Thyroid gland (tissue), 4 donors: ENCODE measurements at regions not wholly inside any gene's neighbourhood (a gene's known extent, or its start where the extent isn't known, plus 50 kb on each side); places are given as distances from the start of the nearest gene placed in this dataset.
A peak's percentile ranks its signal among the peaks of the same experiment; 100 is the strongest.

Experiments used
- DNase-seq, 2 donors: peaks; one replicate each; pipeline ENCODE4 v3.0.0-alpha.2; 2019
- H3K27ac ChIP-seq, 3 donors: fragments of 200-600 bp; sonication (generic); 1 replicate in 2 of 3; 2 replicates in 1 of 3; pipeline ENCODE4 v1.5.1; 2016 to 2019; ENCODE audit warnings: mild to moderate bottlenecking in 1 of 3, moderate library complexity in 1 of 3
- H3K27me3 ChIP-seq: fragments of 200-600 bp; sonication (generic); one replicate; pipeline ENCODE4 v1.5.1; 2019
- H3K36me3 ChIP-seq, 2 donors: fragments of 200-600 bp; sonication (generic); one replicate each; pipeline ENCODE4 v1.5.1; 2016 to 2019
- H3K4me1 ChIP-seq, 2 donors: fragments of 200-600 bp; sonication (generic); one replicate each; pipeline ENCODE4 v1.5.1; 2017 to 2019
- H3K4me3 ChIP-seq, 3 donors: fragments of 200-600 bp; sonication (generic); replicated peaks in 1 of 3; 1 replicate in 2 of 3; 2 replicates in 1 of 3; pipeline ENCODE4 v1.5.1; 2016; ENCODE audit warnings: mild to moderate bottlenecking in 1 of 3
- H3K9me3 ChIP-seq: fragments of 200-600 bp; sonication (generic); one replicate; pipeline ENCODE4 v1.5.1; 2017
- CTCF ChIP-seq, 6 experiments: fragments of 200-600 bp in 3 of 6; fragments of 450-650 bp in 3 of 6; sonication (generic) in 3 of 6; IDR thresholded peaks; one replicate each; pipeline ENCODE4 v1.5.1; 2016 to 2019; ENCODE audit warnings: antibody characterized with exemption in 6 of 6, mild to moderate bottlenecking in 2 of 6, inconsistent platforms in 1 of 6, moderate library complexity in 1 of 6
- POLR2A ChIP-seq, 2 donors: fragments of 450-650 bp; IDR thresholded peaks; one replicate each; pipeline ENCODE4 v1.6.1; 2017; ENCODE audit warnings: antibody characterized with exemption in 2 of 2, mild to moderate bottlenecking in 2 of 2, moderate library complexity in 1 of 2
- WGBS, 2 donors: methylation state at CpG; one replicate each; pipeline ENCODE4 v1.1.5; 2017; 5-methylcytosine and 5-hydroxymethylcytosine counted together
- intact Hi-C: fragments of 100-400 bp; cut with DNase I; formaldehyde crosslinking; loops from one replicate; pipeline ENCODE4 v1.15.1; 2023

DNA sequence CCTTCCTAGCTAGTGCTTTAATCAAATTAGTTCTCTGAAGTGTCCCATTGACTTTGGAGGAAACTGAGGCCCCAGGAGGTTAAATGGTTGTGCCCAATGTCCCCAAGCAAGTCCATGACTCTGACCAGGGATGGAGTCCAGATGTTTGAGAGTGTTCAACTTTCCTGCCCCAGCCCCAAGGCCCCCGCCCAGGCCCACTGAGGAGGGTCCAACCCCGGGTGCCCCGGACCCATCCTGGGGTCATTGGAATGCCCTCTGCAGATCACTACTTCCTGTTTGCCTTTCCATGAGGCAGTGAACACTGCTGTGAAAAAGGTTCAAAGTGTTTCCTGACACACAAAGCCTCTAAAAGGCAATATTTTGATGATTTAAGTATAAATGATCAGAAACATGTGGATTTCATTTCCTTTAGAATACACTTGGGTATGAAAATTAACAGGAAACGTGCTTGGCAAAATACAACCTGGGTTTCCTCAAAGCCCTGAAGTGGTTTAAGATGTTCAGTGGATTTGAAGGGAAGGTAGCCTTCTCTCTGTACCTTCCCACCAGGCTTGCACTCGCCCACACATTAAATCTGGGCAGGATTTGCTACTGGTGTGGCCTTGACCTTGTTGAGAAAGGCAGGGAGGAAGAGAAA lies 335.7 kb downstream of the TSHZ3 start:
- no peaks in the 10 kb centered on the region for H3K36me3 ChIP-seq
- H3K27me3 ChIP-seq, result no peaks in the 10 kb centered on the region
- no peak overlapping the region for H3K27ac ChIP-seq
- no peaks in the 10 kb centered on the region for H3K9me3 ChIP-seq
- DNase-seq, result no peak
- H3K4me1 ChIP-seq, result no peaks in the 10 kb centered on the region
- TF ChIP-seq CTCF (IDR thresholded peaks at IDR 0.05) (no peak), POLR2A (IDR thresholded peaks at IDR 0.05) (no peak)
- intact Hi-C loops, result no loop called here
- no peak overlapping the region for H3K4me3 ChIP-seq
- WGBS, 2 donors, result 69% methylated on average over 5 of the region's 5 CpGs

GRCh38 chr19:31002518-31003244 lies 346.6 kb downstream of the TSHZ3 start:
- intact Hi-C loops, result no loop called here
- no peaks in the 10 kb centered on the region for H3K36me3 ChIP-seq
- H3K27me3 ChIP-seq, result no peaks in the 10 kb centered on the region
- DNase-seq, result no peak
- H3K4me3 ChIP-seq, result no peak overlapping the region
- H3K4me1 ChIP-seq, result no peaks in the 10 kb centered on the region
- peak in 2 of 6 experiments; percentile 5 to 11 for TF ChIP-seq CTCF (IDR thresholded peaks at IDR 0.05)
- TF ChIP-seq POLR2A (IDR thresholded peaks at IDR 0.05), result no peak
- no peaks in the 10 kb centered on the region for H3K9me3 ChIP-seq
- 79% methylated on average over 12 of the region's 12 CpGs for WGBS, 2 donors
- H3K27ac ChIP-seq, result no peak overlapping the region

DNA sequence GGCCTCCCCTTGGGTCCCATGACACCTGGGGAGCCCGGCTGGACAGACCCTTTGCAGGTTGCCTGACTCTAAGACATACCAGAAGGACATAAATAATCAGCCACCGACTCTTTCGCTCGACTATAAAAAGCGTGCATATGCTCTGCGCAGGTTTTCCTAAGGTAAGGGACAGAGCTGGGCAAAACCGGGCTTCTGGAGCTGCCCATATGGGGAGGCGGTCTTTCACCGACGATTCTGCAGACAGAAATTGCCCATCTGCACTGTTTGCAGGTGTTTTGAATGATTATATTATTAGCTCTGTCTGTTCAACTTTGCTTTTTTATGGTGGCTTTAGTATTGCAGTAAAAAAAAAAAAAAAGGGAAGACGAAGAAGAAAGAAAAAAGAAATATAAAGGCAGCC lies 347.2 kb downstream of the TSHZ3 start:
- H3K27me3 ChIP-seq, result no peaks in the 10 kb centered on the region
- DNase-seq, result no peak
- H3K36me3 ChIP-seq, result no peaks in the 10 kb centered on the region
- no peaks in the 10 kb centered on the region for H3K4me1 ChIP-seq
- no peak overlapping the region for H3K27ac ChIP-seq
- H3K9me3 ChIP-seq, result no peaks in the 10 kb centered on the region
- H3K4me3 ChIP-seq, result no peak overlapping the region
- TF ChIP-seq POLR2A (IDR thresholded peaks at IDR 0.05) (no peak), CTCF (IDR thresholded peaks at IDR 0.05) (no peak)
- 87 to 90% methylated on average over 11 of the region's 11 CpGs for WGBS, 2 donors
- intact Hi-C loops, result no loop called here

- no peaks in the 10 kb centered on the region for H3K4me1 ChIP-seq
- intact Hi-C loops, result no loop called here
- DNase-seq, result no peak
- no peak overlapping the region for H3K4me3 ChIP-seq
- H3K27me3 ChIP-seq, result no peaks in the 10 kb centered on the region
- H3K36me3 ChIP-seq, result no peaks in the 10 kb centered on the region
- 80 to 84% methylated on average over 2 of the region's 2 CpGs for WGBS, 2 donors
- no peak overlapping the region for H3K27ac ChIP-seq
- TF ChIP-seq POLR2A (IDR thresholded peaks at IDR 0.05) (no peak), CTCF (IDR thresholded peaks at IDR 0.05) (no peak)
- H3K9me3 ChIP-seq, result no peaks in the 10 kb centered on the region
These were observed 348.3 kb downstream of the TSHZ3 start for GRCh38 chr19:31000913-31001312.

DNA sequence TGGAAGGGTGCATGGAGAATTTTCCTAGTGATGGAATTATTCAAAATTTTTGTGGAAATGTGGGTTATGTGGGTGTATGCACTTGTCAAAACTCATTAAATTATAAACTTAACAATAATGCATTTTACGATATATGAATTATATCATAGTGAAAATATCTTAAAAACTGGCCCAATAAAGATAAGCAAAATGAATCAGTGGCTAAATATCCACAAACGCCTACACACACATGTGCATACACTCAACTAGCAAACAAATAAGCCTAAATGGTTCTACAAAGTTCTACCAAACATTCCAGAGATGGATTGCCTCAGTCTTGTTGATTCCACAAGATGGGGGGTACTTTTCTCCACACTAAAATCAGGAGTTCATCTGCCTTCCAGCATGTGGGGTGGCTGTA lies 349.5 kb downstream of the TSHZ3 start:
- intact Hi-C loops, result no loop called here
- no peak for TF ChIP-seq POLR2A (IDR thresholded peaks at IDR 0.05)
- no peak for TF ChIP-seq CTCF (IDR thresholded peaks at IDR 0.05)
- Histone ChIP-seq H3K4me3 (no peak overlapping the region), H3K27me3 (no peaks in the 10 kb centered on the region), H3K36me3 (no peaks in the 10 kb centered on the region), H3K27ac (no peak overlapping the region), H3K9me3 (no peaks in the 10 kb centered on the region), H3K4me1 (no peaks in the 10 kb centered on the region)
- DNase-seq, result no peak
- 80 to 82% methylated on average over 2 of the region's 2 CpGs for WGBS, 2 donors
